Gastrocnemius medialis (tissue), 4 donors: ENCODE measurements at regions not wholly inside any gene's neighbourhood (a gene's known extent, or its start where the extent isn't known, plus 50 kb on each side); places are given as distances from the start of the nearest gene placed in this dataset.

Experiments used
- CTCF ChIP-seq, 5 experiments: fragments of 450-650 bp in 3 of 5; fragments of 200-600 bp in 2 of 5; sonication (generic) in 2 of 5; IDR thresholded peaks in 4 of 5; conservative IDR thresholded peaks in 1 of 5; 1 replicate in 4 of 5; 2 replicates in 1 of 5; pipeline ENCODE4 v1.5.1; 2016 to 2019; ENCODE audit warnings: antibody characterized with exemption in 5 of 5, mild to moderate bottlenecking in 3 of 5, moderate library complexity in 3 of 5
- POLR2A ChIP-seq, 2 donors: fragments of 450-650 bp; IDR thresholded peaks; one replicate each; pipeline ENCODE4 v1.6.1; 2017; ENCODE audit warnings: antibody characterized with exemption in 2 of 2, mild to moderate bottlenecking in 2 of 2, moderate library complexity in 2 of 2

GRCh38 chr4:123615901-123616300 is 219.3 kb downstream of the SPRY1 start:
- TF ChIP-seq CTCF (IDR thresholded peaks at IDR 0.05 in 4 of 5, conservative IDR thresholded peaks at IDR 0.05 in 1 of 5) (no peak), POLR2A (IDR thresholded peaks at IDR 0.05) (no peak)
